ENCODE measurements at regions not wholly inside any gene's neighbourhood (a gene's known extent, or its start where the extent isn't known, plus 50 kb on each side); places are given as distances from the start of the nearest gene placed in this dataset.

DNA sequence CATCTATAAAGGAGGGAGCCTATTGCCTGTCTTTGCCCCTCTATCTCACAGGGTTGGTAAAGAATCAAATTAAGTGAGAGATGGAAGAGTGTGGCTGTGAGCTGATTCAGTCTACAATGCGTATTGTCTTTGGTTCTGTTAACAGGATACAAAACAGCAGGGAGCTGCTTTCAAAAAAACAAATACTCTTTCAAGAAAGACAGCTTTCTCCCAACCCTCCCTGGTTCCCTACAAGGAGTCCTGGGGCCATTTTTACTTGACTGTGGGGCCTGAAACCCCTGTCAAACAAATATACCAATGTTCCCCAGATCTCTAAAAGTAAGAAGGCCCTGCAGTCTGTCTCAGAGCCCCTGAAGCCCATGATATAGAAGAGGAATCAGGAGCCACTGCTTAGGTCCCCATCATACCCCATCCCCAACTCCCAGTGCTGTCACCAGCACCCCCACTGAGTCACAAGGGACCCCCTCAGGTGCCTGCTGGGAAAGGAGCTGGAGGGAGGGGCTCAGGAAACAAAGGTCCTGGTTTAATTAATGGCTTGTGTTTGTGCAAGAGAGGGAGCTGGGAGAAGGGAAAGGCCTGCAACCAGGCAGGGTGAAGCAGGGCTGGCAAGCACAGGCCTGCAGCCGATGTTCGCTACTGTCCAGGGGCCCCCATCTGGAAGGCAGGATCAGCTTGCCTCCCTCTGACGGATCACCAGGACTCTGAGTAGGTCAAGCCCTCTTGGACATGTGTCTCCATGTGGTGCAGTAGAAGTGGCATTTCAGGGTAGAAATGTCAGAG is 182.0 kb upstream of the GHITM start:
- RAD21 ChIA-PET (ENCODE audit: low non-redundant PET in 1 of 2, low total read pairs in 2 of 2, uncharacterized antibody in 2 of 2, unreplicated experiment in 2 of 2), result no interaction called here
- no peaks in the 10 kb centered on the region for H3K36me3 ChIP-seq (ENCODE audit: control insufficient read depth in 1 of 2, insufficient read depth in 2 of 2, low read length in 2 of 2)
- ATAC-seq, result no peak
- POLR2A ChIA-PET, result no interaction called here
- H3K4me3 ChIP-seq (replicated peaks in 1 of 2; ENCODE audit: low read depth in 1 of 2, low read length in 2 of 2), result no peak overlapping the region
- intact Hi-C loops (cut with micrococcal nuclease), result no loop called here
- no peaks in the 10 kb centered on the region for H3K9me2 ChIP-seq (ENCODE audit: insufficient read depth)
- DNase-seq (ENCODE audit: low read depth, low spot score), result no peak
- CTCF ChIA-PET, result no interaction called here
- H4K20me1 ChIP-seq (ENCODE audit: insufficient read depth), result no peaks in the 10 kb centered on the region
- no peak overlapping the region for H3K9ac ChIP-seq (ENCODE audit: low read length)
- H2AFZ ChIP-seq (ENCODE audit: low read depth, low read length, poor library complexity, severe bottlenecking), result no peak overlapping the region
- H3K4me1 ChIP-seq (ENCODE audit: control insufficient read depth in 1 of 2, insufficient read depth in 2 of 2, low read length in 2 of 2), result no peaks in the 10 kb centered on the region
- no peaks in the 10 kb centered on the region for H3K79me2 ChIP-seq (ENCODE audit: insufficient read depth, low read length)
- BruUV-seq (replicated peaks), result no TSS peak
- H3K27ac ChIP-seq (ENCODE audit: low read depth, low read length), result no peak overlapping the region
- H3K27me3 ChIP-seq (ENCODE audit: insufficient read depth, low read length), result peaks cover 19% of the 10 kb centered on the region
- no peak overlapping the region for H3K4me2 ChIP-seq (ENCODE audit: low read length)
- TF ChIP-seq CBX3 (IDR thresholded peaks at IDR 0.05; ENCODE audit: low read depth) (no peak), FOSL1 (IDR thresholded peaks at IDR 0.05; ENCODE audit: low read depth) (no peak), RAD21 (IDR thresholded peaks at IDR 0.05; ENCODE audit: low read depth) (no peak)
- TF ChIP-seq, protein P1, sequence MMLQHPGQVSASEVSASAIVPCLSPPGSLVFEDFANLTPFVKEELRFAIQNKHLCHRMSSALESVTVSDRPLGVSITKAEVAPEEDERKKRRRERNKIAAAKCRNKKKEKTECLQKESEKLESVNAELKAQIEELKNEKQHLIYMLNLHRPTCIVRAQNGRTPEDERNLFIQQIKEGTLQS (IDR thresholded peaks at IDR 0.05), result no peak
- no peaks in the 10 kb centered on the region for H3K9me3 ChIP-seq (ENCODE audit: control insufficient read depth in 1 of 2, insufficient read depth in 1 of 2, low read depth in 1 of 2, low read length in 2 of 2)

GRCh38 chr10:83959328-83959727 is 180.0 kb upstream of the GHITM start:
- no peak for TF ChIP-seq FOSL1 (IDR thresholded peaks at IDR 0.05; ENCODE audit: low read depth)
- TF ChIP-seq ELF1 (IDR thresholded peaks at IDR 0.05; ENCODE audit: borderline replicate concordance, low read depth), result no peak
- TF ChIP-seq POLR2AphosphoS5 (IDR thresholded peaks at IDR 0.05; ENCODE audit: low read depth, low read length), result no peak
- TF ChIP-seq, protein P1 (IDR thresholded peaks at IDR 0.05), result no peak
- no peak for TF ChIP-seq TCF7L2 (IDR thresholded peaks at IDR 0.05; ENCODE audit: borderline replicate concordance, extremely low read depth, insufficient read depth, insufficient read length)
- TF ChIP-seq CEBPB (IDR thresholded peaks at IDR 0.05; ENCODE audit: low read depth), result no peak
- no peak for TF ChIP-seq CBX3 (IDR thresholded peaks at IDR 0.05; ENCODE audit: low read depth)
- no peak for TF ChIP-seq EZH2 (IDR thresholded peaks at IDR 0.05)
- no peak for TF ChIP-seq ZFX (IDR thresholded peaks at IDR 0.05)
- no peak for ATAC-seq

More at GRCh38 chr10:83959328-83959727, 180.0 kb upstream of the GHITM start:
- no peak for DNase-seq (ENCODE audit: low read depth, low spot score)
- no peak overlapping the region for H3K4me2 ChIP-seq (ENCODE audit: low read length)
- no peaks in the 10 kb centered on the region for H3K4me1 ChIP-seq (ENCODE audit: control insufficient read depth in 1 of 2, insufficient read depth in 2 of 2, low read length in 2 of 2)
- intact Hi-C loops (cut with micrococcal nuclease), result no loop called here
- H3K27me3 ChIP-seq (ENCODE audit: insufficient read depth, low read length), result peaks cover 25% of the 10 kb centered on the region; the same call in 1 of the 2 replicates
- no peak overlapping the region for H3K4me3 ChIP-seq (replicated peaks in 1 of 2; ENCODE audit: low read depth in 1 of 2, low read length in 2 of 2)
- ChIA-PET CTCF (no interaction called here), POLR2A (no interaction called here), RAD21 (ENCODE audit: low non-redundant PET in 1 of 2, low total read pairs in 2 of 2, uncharacterized antibody in 2 of 2, unreplicated experiment in 2 of 2) (no interaction called here)
- H3K9ac ChIP-seq (ENCODE audit: low read length), result no peak overlapping the region
- H4K20me1 ChIP-seq (ENCODE audit: insufficient read depth), result no peaks in the 10 kb centered on the region
- no peak overlapping the region for H3K27ac ChIP-seq (ENCODE audit: low read depth, low read length)
- no peaks in the 10 kb centered on the region for H3K9me2 ChIP-seq (ENCODE audit: insufficient read depth)
- H3K9me3 ChIP-seq (ENCODE audit: control insufficient read depth in 1 of 2, insufficient read depth in 1 of 2, low read depth in 1 of 2, low read length in 2 of 2), result no peaks in the 10 kb centered on the region
- H2AFZ ChIP-seq (ENCODE audit: low read depth, low read length, poor library complexity, severe bottlenecking), result no peak overlapping the region
- no peaks in the 10 kb centered on the region for H3K79me2 ChIP-seq (ENCODE audit: insufficient read depth, low read length)
- no peaks in the 10 kb centered on the region for H3K36me3 ChIP-seq (ENCODE audit: control insufficient read depth in 1 of 2, insufficient read depth in 2 of 2, low read length in 2 of 2)
- BruUV-seq (replicated peaks), result no TSS peak

Measured in HCT116 (cell line).